Suprapubic skin (tissue), 4 donors: ENCODE measurements at regions not wholly inside any gene's neighbourhood (a gene's known extent, or its start where the extent isn't known, plus 50 kb on each side); places are given as distances from the start of the nearest gene placed in this dataset.

Experiments
- DNase-seq, 2 donors: peaks; one replicate each; pipeline ENCODE4 v3.0.0-alpha.2; 2019; ENCODE audit warnings: low spot score in 2 of 2
- H3K27ac ChIP-seq: fragments of 200-600 bp; sonication (generic); one replicate; pipeline ENCODE4 v1.5.1; 2019
- H3K27me3 ChIP-seq: fragments of 200-600 bp; sonication (generic); one replicate; pipeline ENCODE4 v1.5.1; 2019
- H3K36me3 ChIP-seq: fragments of 200-600 bp; sonication (generic); one replicate; pipeline ENCODE4 v1.5.1; 2019
- H3K4me1 ChIP-seq: fragments of 200-600 bp; sonication (generic); one replicate; pipeline ENCODE4 v1.5.1; 2019
- H3K4me3 ChIP-seq: fragments of 200-600 bp; sonication (generic); one replicate; pipeline ENCODE4 v1.5.1; 2019; ENCODE audit warnings: mild to moderate bottlenecking
- H3K9me3 ChIP-seq: fragments of 200-600 bp; sonication (generic); one replicate; pipeline ENCODE4 v1.5.1; 2019
- CTCF ChIP-seq, 2 donors: fragments of 200-600 bp in 1 of 2; fragments of 450-650 bp in 1 of 2; sonication (generic) in 1 of 2; IDR thresholded peaks; one replicate each; pipeline ENCODE4 v1.5.1; 2016 to 2019; ENCODE audit warnings: antibody characterized with exemption in 2 of 2, mild to moderate bottlenecking in 1 of 2, moderate library complexity in 1 of 2
- EP300 ChIP-seq: sonication (generic); formaldehyde crosslinking; IDR thresholded peaks from one replicate; pipeline ENCODE4 v1.6.1; 2017; ENCODE audit warnings: antibody characterized with exemption
- POLR2A ChIP-seq, 2 donors: fragments of 450-650 bp; IDR thresholded peaks; one replicate each; pipeline ENCODE4 v1.6.1; 2017; ENCODE audit warnings: antibody characterized with exemption in 2 of 2, mild to moderate bottlenecking in 2 of 2, moderate library complexity in 2 of 2
- POLR2AphosphoS5 ChIP-seq, 3 donors: sonication (generic); formaldehyde crosslinking; IDR thresholded peaks; one replicate each; pipeline ENCODE4 v1.6.1; 2017; ENCODE audit warnings: antibody characterized with exemption in 3 of 3
- WGBS: methylation state at CpG from one replicate; pipeline ENCODE4 v1.1.5; 2018; 5-methylcytosine and 5-hydroxymethylcytosine counted together

- peak overlapping the region; percentile 41 for H3K27ac ChIP-seq
- H3K4me3 ChIP-seq = no peak overlapping the region
- H3K4me1 ChIP-seq = peaks cover 16% of the 10 kb centered on the region
- H3K9me3 ChIP-seq = no peaks in the 10 kb centered on the region
- TF ChIP-seq POLR2AphosphoS5 (IDR thresholded peaks at IDR 0.05) (no peak), POLR2A (IDR thresholded peaks at IDR 0.05) (no peak), CTCF (IDR thresholded peaks at IDR 0.05) (no peak)
- no peak for DNase-seq
- no peaks in the 10 kb centered on the region for H3K36me3 ChIP-seq
- no peaks in the 10 kb centered on the region for H3K27me3 ChIP-seq
These were observed 557.7 kb upstream of the TNP1 start for GRCh38 chr2:217417536-217417935.

GRCh38 chr2:217415316-217415715 lies 555.5 kb upstream of the TNP1 start:
- DNase-seq = no peak
- H3K27ac ChIP-seq = peak overlapping the region; percentile 45
- 59% methylated on average over 1 of the region's 1 CpG for WGBS
- no peaks in the 10 kb centered on the region for H3K27me3 ChIP-seq
- no peaks in the 10 kb centered on the region for H3K36me3 ChIP-seq
- TF ChIP-seq POLR2A (IDR thresholded peaks at IDR 0.05) (no peak), CTCF (IDR thresholded peaks at IDR 0.05) (no peak), EP300 (no peak), POLR2AphosphoS5 (IDR thresholded peaks at IDR 0.05) (no peak)
- no peak overlapping the region for H3K4me3 ChIP-seq
- H3K4me1 ChIP-seq = peaks cover 31% of the 10 kb centered on the region
- H3K9me3 ChIP-seq = no peaks in the 10 kb centered on the region

GRCh38 chr2:217414429-217414828 lies 554.6 kb upstream of the TNP1 start:
- 55% methylated on average over 4 of the region's 4 CpGs for WGBS
- Histone ChIP-seq H3K9me3 (no peaks in the 10 kb centered on the region), H3K36me3 (no peaks in the 10 kb centered on the region), H3K4me1 (peaks cover 31% of the 10 kb centered on the region), H3K27ac (no peak overlapping the region), H3K4me3 (no peak overlapping the region), H3K27me3 (no peaks in the 10 kb centered on the region)
- DNase-seq = no peak
- no peak for TF ChIP-seq CTCF (IDR thresholded peaks at IDR 0.05)
- TF ChIP-seq POLR2AphosphoS5 (IDR thresholded peaks at IDR 0.05) = no peak
- no peak for TF ChIP-seq EP300
- TF ChIP-seq POLR2A (IDR thresholded peaks at IDR 0.05) = no peak

- TF ChIP-seq POLR2A (IDR thresholded peaks at IDR 0.05) (no peak), EP300 (no peak), POLR2AphosphoS5 (IDR thresholded peaks at IDR 0.05) (peak in 1 of 3 donors; percentile 47), CTCF (IDR thresholded peaks at IDR 0.05) (no peak)
- no peak for DNase-seq
- Histone ChIP-seq H3K36me3 (no peaks in the 10 kb centered on the region), H3K27me3 (no peaks in the 10 kb centered on the region), H3K4me3 (no peak overlapping the region), H3K9me3 (no peaks in the 10 kb centered on the region), H3K4me1 (peaks cover 26% of the 10 kb centered on the region), H3K27ac (peak overlapping the region; percentile 84)
- 56% methylated on average over 5 of the region's 5 CpGs for WGBS
These were observed 553.3 kb upstream of the TNP1 start for GRCh38 chr2:217413193-217413592.

GRCh38 chr2:217412721-217413120 lies 552.9 kb upstream of the TNP1 start:
- H3K27ac ChIP-seq = peak overlapping the region; percentile 84
- H3K4me3 ChIP-seq = no peak overlapping the region
- peaks cover 22% of the 10 kb centered on the region for H3K4me1 ChIP-seq
- TF ChIP-seq POLR2AphosphoS5 (IDR thresholded peaks at IDR 0.05) (no peak), EP300 (no peak), CTCF (IDR thresholded peaks at IDR 0.05) (no peak), POLR2A (IDR thresholded peaks at IDR 0.05) (no peak)
- WGBS = 50% methylated on average over 4 of the region's 4 CpGs
- H3K36me3 ChIP-seq = no peaks in the 10 kb centered on the region
- no peaks in the 10 kb centered on the region for H3K9me3 ChIP-seq
- H3K27me3 ChIP-seq = no peaks in the 10 kb centered on the region
- DNase-seq = no peak
